ENCODE measurements at regions not wholly inside any gene's neighbourhood (a gene's known extent, or its start where the extent isn't known, plus 50 kb on each side); places are given as distances from the start of the nearest gene placed in this dataset.

- 55 to 81% (median 64%) methylated on average over 1 of the region's 1 CpG for WGBS, 4 donors
- Histone ChIP-seq H3K36me3 (replicated peaks in 1 of 2) (no peaks in the 10 kb centered on the region), H3K9me3 (replicated peaks in 1 of 3) (no peaks in the 10 kb centered on the region), H3K4me1 (replicated peaks in 1 of 2) (no peaks in the 10 kb centered on the region), H3K27me3 (no peaks in the 10 kb centered on the region), H3K27ac (no peak overlapping the region), H3K4me3 (no peak overlapping the region)
- intact Hi-C loops (cut with DNase I): no loop called here
- TF ChIP-seq POLR2A (IDR thresholded peaks at IDR 0.05): no peak
- TF ChIP-seq CTCF (IDR thresholded peaks at IDR 0.05): no peak
- no peak for DNase-seq
Measured at GRCh38 chr6:101001607-101002006, 120.5 kb upstream of the ASCC3 start.

- WGBS, 4 donors: 88 to 94% (median 94%) methylated on average over 1 of the region's 1 CpG
Measured at GRCh38 chr6:101003075-101003474, 121.9 kb upstream of the ASCC3 start.

GRCh38 chr6:101011186-101011585, 130.1 kb upstream of the ASCC3 start:
- 43 to 59% (median 45%) methylated on average over 2 of the region's 2 CpGs for WGBS, 4 donors
- intact Hi-C loops (cut with DNase I): no loop called here
- H3K27ac ChIP-seq: no peak overlapping the region
- no peaks in the 10 kb centered on the region for H3K36me3 ChIP-seq (replicated peaks in 1 of 2)
- no peak for DNase-seq
- H3K9me3 ChIP-seq (replicated peaks in 1 of 3): no peaks in the 10 kb centered on the region
- TF ChIP-seq POLR2A (IDR thresholded peaks at IDR 0.05): no peak
- TF ChIP-seq CTCF (IDR thresholded peaks at IDR 0.05): no peak
- H3K4me3 ChIP-seq: no peak overlapping the region
- no peaks in the 10 kb centered on the region for H3K4me1 ChIP-seq (replicated peaks in 1 of 2)
- H3K27me3 ChIP-seq: no peaks in the 10 kb centered on the region

More at GRCh38 chr6:101003075-101003474, 121.9 kb upstream of the ASCC3 start:
- H3K4me3 ChIP-seq: no peak overlapping the region
- H3K4me1 ChIP-seq (replicated peaks in 1 of 2): no peaks in the 10 kb centered on the region
- H3K27ac ChIP-seq: no peak overlapping the region
- DNase-seq: no peak
- no peaks in the 10 kb centered on the region for H3K27me3 ChIP-seq
- TF ChIP-seq POLR2A (IDR thresholded peaks at IDR 0.05) (no peak), CTCF (IDR thresholded peaks at IDR 0.05) (no peak)
- intact Hi-C loops (cut with DNase I): no loop called here
- no peaks in the 10 kb centered on the region for H3K9me3 ChIP-seq (replicated peaks in 1 of 3)
- no peaks in the 10 kb centered on the region for H3K36me3 ChIP-seq (replicated peaks in 1 of 2)

GRCh38 chr6:101013612-101014195, 132.6 kb upstream of the ASCC3 start:
- WGBS, 4 donors: 55 to 76% (median 67%) methylated on average over 2 of the region's 2 CpGs
- H3K27ac ChIP-seq: no peak overlapping the region
- intact Hi-C loops (cut with DNase I): no loop called here

More at GRCh38 chr6:101013612-101014195, 132.6 kb upstream of the ASCC3 start:
- TF ChIP-seq POLR2A (IDR thresholded peaks at IDR 0.05) (no peak), CTCF (IDR thresholded peaks at IDR 0.05) (no peak)
- Histone ChIP-seq H3K36me3 (replicated peaks in 1 of 2) (no peaks in the 10 kb centered on the region), H3K4me3 (no peak overlapping the region), H3K27me3 (no peaks in the 10 kb centered on the region), H3K9me3 (replicated peaks in 1 of 3) (no peaks in the 10 kb centered on the region), H3K4me1 (replicated peaks in 1 of 2) (no peaks in the 10 kb centered on the region)
- no peak for DNase-seq

Measured in adrenal gland (tissue), 9 donors.